Aorta (tissue), 5 donors: ENCODE measurements at regions not wholly inside any gene's neighbourhood (a gene's known extent, or its start where the extent isn't known, plus 50 kb on each side); places are given as distances from the start of the nearest gene placed in this dataset.

Experiments used
- ATAC-seq: fragments of 200-7000 bp; cut with Tn5 transposase; one replicate; pipeline ENCODE4 v1.9.1; 2022; ENCODE audit warnings: moderate library complexity; ENCODE audit not compliant: low FRiP score
- DNase-seq, 2 donors: peaks; one replicate each; pipeline ENCODE4 v3.0.0-alpha.2; 2020
- H3K27ac ChIP-seq, 2 donors: one replicate each; pipeline ENCODE4 v1.5.1; 2013; ENCODE audit warnings: low read length in 2 of 2, mild to moderate bottlenecking in 2 of 2, moderate library complexity in 2 of 2, control low read depth in 1 of 2, inconsistent platforms in 1 of 2, low read depth in 1 of 2
- H3K27me3 ChIP-seq, 2 donors: one replicate each; pipeline ENCODE4 v1.6.1; 2013; ENCODE audit warnings: control low read depth in 1 of 2, low read length in 1 of 2, mild to moderate bottlenecking in 1 of 2, moderate library complexity in 1 of 2; ENCODE audit not compliant: insufficient read depth in 2 of 2, control insufficient read depth in 1 of 2
- H3K36me3 ChIP-seq, 2 donors: one replicate each; pipeline ENCODE4 v1.6.1; 2013; ENCODE audit warnings: control low read depth in 1 of 2, low read length in 1 of 2, mild to moderate bottlenecking in 1 of 2; ENCODE audit not compliant: insufficient read depth in 2 of 2, control insufficient read depth in 1 of 2
- H3K4me1 ChIP-seq, 2 donors: one replicate each; pipeline ENCODE4 v1.6.1; 2013; ENCODE audit warnings: low read length in 2 of 2, control low read depth in 1 of 2, mild to moderate bottlenecking in 1 of 2, moderate library complexity in 1 of 2; ENCODE audit not compliant: insufficient read depth in 2 of 2, control insufficient read depth in 1 of 2
- H3K4me3 ChIP-seq, 2 donors: one replicate each; pipeline ENCODE4 v1.5.1; 2013; ENCODE audit warnings: low read length in 2 of 2, control low read depth in 1 of 2, mild to moderate bottlenecking in 1 of 2
- H3K9me3 ChIP-seq: one replicate; pipeline ENCODE4 v1.6.1; 2013; ENCODE audit warnings: mild to moderate bottlenecking, low read length; ENCODE audit not compliant: control insufficient read depth
- WGBS, 2 donors: extraction: QIAGEN DNeasy Blood & Tissue Kit; methylation state at CpG; one replicate each; pipeline ENCODE4 v1.1.7; 2013; 5-methylcytosine and 5-hydroxymethylcytosine counted together
- intact Hi-C, 2 donors: fragments of 100-400 bp; cut with DNase I; formaldehyde crosslinking; loops; one replicate each; pipeline versions ENCODE4 v1.14.2 to v1.15.0; 2022
- donor health status: healthy with polysubstance abuse.
- donor health status: Bipolar disorder and iron deficiency.
- donor health status: DM: no; HTN: no; CAD: no.
- donor health status: DM: no; HTN: no; CAD: no.
- donor health status: DM: yes; HTN: yes; CAD: no.

GRCh38 chr6:132931936-132932514 is 117.7 kb downstream of the RPS12 start:
- intact Hi-C loops: no loop called here
- H3K36me3 ChIP-seq: no peaks in the 10 kb centered on the region
- peaks cover 0 to 2% of the 10 kb centered on the region in 2 donors for H3K27me3 ChIP-seq
- no peak for DNase-seq
- 63 to 68% methylated on average over 5 of the region's 5 CpGs for WGBS, 2 donors
- ATAC-seq: no peak
- no peak overlapping the region for H3K4me3 ChIP-seq
- H3K9me3 ChIP-seq: no peaks in the 10 kb centered on the region
- no peak overlapping the region for H3K27ac ChIP-seq
- H3K4me1 ChIP-seq: no peaks in the 10 kb centered on the region

GRCh38 chr6:132932588-132932987 is 118.2 kb downstream of the RPS12 start:
- WGBS, 2 donors: 63 to 79% methylated on average over 9 of the region's 9 CpGs
- Histone ChIP-seq H3K36me3 (no peaks in the 10 kb centered on the region), H3K27ac (no peak overlapping the region), H3K9me3 (no peaks in the 10 kb centered on the region), H3K27me3 (peaks cover 0 to 2% of the 10 kb centered on the region in 2 donors), H3K4me3 (no peak overlapping the region), H3K4me1 (no peaks in the 10 kb centered on the region)
- DNase-seq (no peak), ATAC-seq (no peak)
- intact Hi-C loops: no loop called here

- WGBS, 2 donors: 35 to 50% methylated on average over 8 of the region's 8 CpGs
- DNase-seq: no peak
- intact Hi-C loops: no loop called here
- no peak for ATAC-seq
- Histone ChIP-seq H3K27ac (no peak overlapping the region), H3K27me3 (peaks cover 0 to 2% of the 10 kb centered on the region in 2 donors), H3K4me3 (no peak overlapping the region), H3K36me3 (no peaks in the 10 kb centered on the region), H3K4me1 (no peaks in the 10 kb centered on the region), H3K9me3 (no peaks in the 10 kb centered on the region)
Observed at GRCh38 chr6:132933090-132933489, 118.7 kb downstream of the RPS12 start.

GRCh38 chr6:132934496-132934895 is 120.1 kb downstream of the RPS12 start:
- no peak for DNase-seq
- intact Hi-C loops: no loop called here
- no peak for ATAC-seq
- Histone ChIP-seq H3K9me3 (no peaks in the 10 kb centered on the region), H3K27ac (no peak overlapping the region), H3K36me3 (no peaks in the 10 kb centered on the region), H3K4me3 (no peak overlapping the region), H3K27me3 (peaks cover 0 to 2% of the 10 kb centered on the region in 2 donors), H3K4me1 (no peaks in the 10 kb centered on the region)
- 44 to 66% methylated on average over 4 of the region's 4 CpGs for WGBS, 2 donors

GRCh38 chr6:132936646-132937045 is 122.3 kb downstream of the RPS12 start:
- WGBS, 2 donors: 22 to 24% methylated on average over 2 of the region's 2 CpGs
- Histone ChIP-seq H3K4me1 (no peaks in the 10 kb centered on the region), H3K36me3 (no peaks in the 10 kb centered on the region), H3K27ac (no peak overlapping the region), H3K27me3 (peaks cover 0 to 2% of the 10 kb centered on the region in 2 donors), H3K9me3 (no peaks in the 10 kb centered on the region), H3K4me3 (no peak overlapping the region)
- no peak for DNase-seq
- ATAC-seq: no peak
- intact Hi-C loops: no loop called here

GRCh38 chr6:132937466-132937906 is 123.1 kb downstream of the RPS12 start:
- 16 to 20% methylated on average over 5 of the region's 5 CpGs for WGBS, 2 donors
- H3K27me3 ChIP-seq: peaks cover 0 to 2% of the 10 kb centered on the region in 2 donors
- no peak for ATAC-seq
- H3K4me1 ChIP-seq: no peaks in the 10 kb centered on the region
- no peak for DNase-seq
- H3K4me3 ChIP-seq: no peak overlapping the region
- no peaks in the 10 kb centered on the region for H3K36me3 ChIP-seq
- H3K27ac ChIP-seq: no peak overlapping the region
- H3K9me3 ChIP-seq: no peaks in the 10 kb centered on the region
- intact Hi-C loops: no loop called here

GRCh38 chr6:132948889-132949288 is 134.5 kb downstream of the RPS12 start:
- no peak for ATAC-seq
- intact Hi-C loops: no loop called here
- no peaks in the 10 kb centered on the region for H3K4me1 ChIP-seq

GRCh38 chr6:132950566-132950965 is 136.2 kb downstream of the RPS12 start:
- no peak for DNase-seq
- no peaks in the 10 kb centered on the region for H3K27me3 ChIP-seq
- no peaks in the 10 kb centered on the region for H3K36me3 ChIP-seq
- no peak overlapping the region for H3K27ac ChIP-seq
- H3K4me1 ChIP-seq: no peaks in the 10 kb centered on the region
- intact Hi-C loops: no loop called here
- H3K9me3 ChIP-seq: no peaks in the 10 kb centered on the region
- no peak for ATAC-seq
- H3K4me3 ChIP-seq: no peak overlapping the region
- 75 to 82% methylated on average over 3 of the region's 3 CpGs for WGBS, 2 donors

More at GRCh38 chr6:132948889-132949288, 134.5 kb downstream of the RPS12 start:
- WGBS, 2 donors: 81 to 82% methylated on average over 5 of the region's 5 CpGs
- Histone ChIP-seq H3K27me3 (no peaks in the 10 kb centered on the region), H3K36me3 (no peaks in the 10 kb centered on the region), H3K9me3 (no peaks in the 10 kb centered on the region), H3K27ac (no peak overlapping the region), H3K4me3 (no peak overlapping the region)
- DNase-seq: no peak

- no peaks in the 10 kb centered on the region for H3K36me3 ChIP-seq
- intact Hi-C loops: no loop called here
- H3K4me1 ChIP-seq: no peaks in the 10 kb centered on the region
- ATAC-seq: no peak
- no peak overlapping the region for H3K4me3 ChIP-seq
- H3K27me3 ChIP-seq: no peaks in the 10 kb centered on the region
- no peak for DNase-seq
- H3K9me3 ChIP-seq: no peaks in the 10 kb centered on the region
- H3K27ac ChIP-seq: no peak overlapping the region
- 61 to 70% methylated on average over 6 of the region's 6 CpGs for WGBS, 2 donors
Observed at GRCh38 chr6:132952031-132952867, 137.9 kb downstream of the RPS12 start.
